NCI-H526 (cell line): ENCODE measurements at regions not wholly inside any gene's neighbourhood (a gene's known extent, or its start where the extent isn't known, plus 50 kb on each side); places are given as distances from the start of the nearest gene placed in this dataset.
"Not testable (repeated sequence)": the region's sequence is repeated elsewhere in the genome, so short reads cannot be mapped to it uniquely, and the experiment has no call there.

Experiments used
- DNase-seq, 2 experiments: peaks; one replicate each; lab custom pipeline; 2025; lab: John Stamatoyannopoulos, UW

GRCh38 chr17:20681746-20682722 lies 102.5 kb downstream of the CDRT15L2 start:
- DNase-seq: not testable (repeated sequence)

DNA sequence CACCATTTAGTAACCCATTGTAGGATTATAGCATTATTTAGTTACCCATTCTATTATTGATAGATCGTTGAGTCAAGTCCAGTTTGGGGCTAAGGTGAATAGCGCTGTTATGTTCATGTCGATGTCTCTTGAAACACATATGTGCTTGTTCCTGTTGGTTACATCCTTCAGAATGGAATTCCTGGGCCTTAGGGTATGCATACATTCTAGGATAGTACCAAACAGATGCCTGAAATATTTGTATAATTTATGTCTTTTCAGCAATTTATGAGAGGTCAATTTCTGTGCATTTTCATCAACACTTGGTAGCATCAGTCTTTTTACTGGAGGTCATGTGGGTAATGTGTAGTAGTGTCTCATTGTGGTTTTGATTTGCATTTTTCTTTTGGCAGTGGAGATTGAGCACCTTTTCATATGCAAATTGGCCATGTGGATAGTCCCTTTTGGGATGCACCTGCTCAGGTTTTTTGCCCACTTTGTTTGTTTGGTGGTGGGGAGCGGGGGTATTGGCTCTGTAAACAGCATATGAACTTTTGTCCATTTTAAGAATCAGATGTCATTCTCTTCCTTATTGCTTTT lies 104.2 kb downstream of the CDRT15L2 start:
- DNase-seq: not testable (repeated sequence)

DNA sequence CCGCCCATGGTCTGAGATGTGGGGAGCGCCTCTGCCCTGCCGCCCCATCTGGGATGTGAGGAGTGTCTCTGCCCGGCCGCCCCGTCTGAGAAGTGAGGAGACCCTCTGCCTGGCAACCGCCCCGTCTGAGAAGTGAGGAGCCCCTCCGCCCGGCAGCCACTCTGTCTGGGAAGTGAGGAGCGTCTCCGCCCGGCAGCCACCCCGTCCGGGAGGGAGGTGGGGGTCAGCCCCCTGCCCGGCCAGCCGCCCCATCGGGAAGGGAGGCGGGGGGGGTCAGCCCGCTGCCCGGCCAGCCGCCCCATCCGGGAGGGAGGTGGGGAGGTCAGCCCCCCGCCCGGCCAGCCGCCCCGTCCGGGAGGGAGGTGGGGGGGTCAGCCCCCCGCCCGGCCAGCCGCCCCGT lies 105.5 kb downstream of the CDRT15L2 start:
- DNase-seq: not testable (repeated sequence)

GRCh38 chr17:20687584-20687983 lies 108.1 kb downstream of the CDRT15L2 start:
- not testable (repeated sequence) for DNase-seq

GRCh38 chr17:20689170-20689749 lies 109.7 kb downstream of the CDRT15L2 start:
- DNase-seq: not testable (repeated sequence)

- DNase-seq: not testable (repeated sequence)
Measured at GRCh38 chr17:20692706-20693105, 113.2 kb downstream of the CDRT15L2 start.

DNA sequence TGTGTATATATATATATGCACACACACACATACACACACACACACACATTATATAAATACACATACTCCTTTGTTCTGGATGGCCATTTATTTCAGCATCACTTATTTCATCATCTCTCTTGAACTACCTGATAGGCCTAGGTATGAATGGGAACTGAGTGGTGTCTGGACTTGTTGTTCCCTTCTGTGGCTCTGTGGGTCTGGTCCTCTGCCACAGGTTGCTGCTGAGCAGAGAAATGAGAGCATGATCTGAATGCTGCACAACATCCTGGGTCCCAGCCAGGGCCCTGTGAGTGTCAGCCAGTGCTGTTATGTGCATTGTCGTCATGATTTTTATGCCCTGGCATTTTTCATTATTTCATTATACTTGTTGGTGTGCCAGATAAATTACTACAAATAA lies 116.3 kb downstream of the CDRT15L2 start:
- DNase-seq: not testable (repeated sequence)

DNA sequence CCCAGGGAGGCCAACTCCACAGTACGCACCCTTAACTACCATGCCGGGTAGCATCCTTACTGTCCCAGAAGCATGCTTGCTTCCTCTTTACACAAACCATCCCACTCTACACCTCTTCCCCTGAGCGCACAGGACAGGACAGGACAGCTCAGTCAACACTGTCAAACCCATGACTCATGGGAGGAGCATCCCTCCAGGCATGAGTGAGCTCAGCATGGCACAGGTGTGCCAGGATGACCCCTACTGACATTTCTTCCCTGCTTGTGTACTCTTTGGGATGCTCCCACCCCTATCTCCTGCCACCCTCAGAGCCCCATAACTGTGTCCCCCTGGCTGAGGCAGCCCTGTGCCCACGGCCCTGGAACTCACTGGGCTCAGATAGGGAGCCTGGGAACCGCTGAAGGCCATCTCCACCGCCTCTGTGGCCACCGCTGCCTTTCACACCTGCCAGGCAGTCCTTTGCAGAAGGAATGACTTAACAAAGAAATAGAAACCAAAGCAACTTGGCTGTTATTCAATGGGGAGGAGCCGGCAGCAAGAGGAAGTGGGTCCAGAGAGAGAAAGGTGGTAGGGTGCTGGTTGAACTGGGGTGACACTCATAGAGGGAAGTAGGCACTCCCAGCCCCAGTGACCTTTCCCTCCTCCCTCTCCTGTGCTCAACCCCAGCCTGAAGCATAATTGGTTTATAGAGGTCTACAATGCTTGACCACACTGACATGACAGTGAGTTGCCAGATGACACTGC lies 119.1 kb downstream of the CDRT15L2 start:
- DNase-seq: not testable (repeated sequence)

DNA sequence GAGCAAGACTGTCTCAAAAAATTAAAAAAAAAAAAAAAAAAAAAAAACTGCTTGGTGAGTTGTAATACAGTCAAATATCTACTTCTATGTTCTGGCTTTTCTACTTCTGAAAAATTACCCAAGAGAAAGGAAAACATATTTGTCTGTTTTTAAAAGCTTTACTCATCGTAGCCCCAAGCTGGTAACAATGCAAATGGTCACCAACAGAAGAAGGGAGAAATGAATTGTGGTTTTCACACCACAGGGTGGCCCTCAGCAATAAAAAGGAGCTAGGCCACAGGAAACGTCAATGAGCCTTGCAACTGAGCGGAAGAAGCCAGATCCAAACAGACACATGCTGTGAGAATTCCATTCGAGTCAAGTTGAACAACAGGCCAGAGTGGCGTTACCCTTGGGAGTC lies 121.0 kb downstream of the CDRT15L2 start:
- DNase-seq: not testable (repeated sequence)

DNA sequence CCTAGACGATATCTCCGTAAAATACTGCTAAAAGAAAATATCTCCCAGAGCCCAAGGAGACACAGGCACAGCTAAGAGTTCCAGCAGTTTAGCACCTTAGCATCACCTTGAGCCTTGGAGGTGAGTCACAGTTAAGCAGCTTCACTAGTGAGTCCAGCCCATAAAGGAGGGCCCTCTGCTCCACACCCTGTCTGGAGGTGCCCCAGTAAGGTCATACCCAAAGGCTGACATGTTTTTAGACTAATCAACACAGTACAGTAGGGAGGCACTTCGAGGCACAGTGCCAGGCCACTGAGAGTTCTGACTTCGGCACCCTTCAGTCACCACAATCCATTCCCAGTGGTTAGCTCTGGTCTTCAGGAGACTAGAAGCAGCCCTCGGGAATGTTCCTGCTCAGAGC lies 121.8 kb downstream of the CDRT15L2 start:
- not testable (repeated sequence) for DNase-seq

DNA sequence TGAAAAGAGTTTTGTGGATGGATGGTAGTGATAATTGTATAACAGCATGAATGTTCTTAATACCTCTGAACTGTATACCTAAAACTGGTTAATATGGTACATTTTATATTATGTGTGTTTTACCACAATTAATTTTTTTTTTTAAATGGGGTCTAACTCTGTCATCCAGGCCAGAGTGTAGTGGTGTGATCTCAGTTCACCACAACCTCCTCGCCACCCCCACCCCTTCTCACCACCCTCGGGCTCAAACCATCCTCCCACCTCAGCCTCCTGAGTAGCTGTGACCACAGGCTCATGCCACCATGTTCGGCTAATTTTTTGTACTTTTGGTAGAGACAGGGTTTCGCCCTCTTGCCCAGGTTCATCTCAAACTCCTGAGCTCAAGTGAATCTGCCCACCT lies 123.2 kb downstream of the CDRT15L2 start:
- no peak for DNase-seq

DNA sequence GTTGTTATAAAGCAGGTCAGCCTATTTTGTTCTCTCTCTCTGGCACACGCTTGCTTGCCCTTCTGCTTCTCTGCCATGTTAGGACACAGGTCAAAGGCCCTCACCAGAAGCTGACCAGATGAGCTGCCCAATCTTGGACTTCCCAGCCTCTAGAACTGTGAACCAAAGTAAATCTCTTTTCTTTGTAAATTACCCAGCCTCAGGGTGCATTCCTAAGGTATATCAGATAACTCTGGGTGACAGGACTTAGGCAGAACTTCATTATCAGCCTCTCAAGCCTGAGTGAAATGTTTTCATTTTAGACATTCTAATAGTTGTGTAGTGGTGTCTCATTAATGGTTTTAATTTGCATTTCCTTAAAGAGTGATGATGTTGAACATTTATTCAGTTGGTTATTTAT lies 124.3 kb downstream of the CDRT15L2 start:
- DNase-seq: no peak

DNA sequence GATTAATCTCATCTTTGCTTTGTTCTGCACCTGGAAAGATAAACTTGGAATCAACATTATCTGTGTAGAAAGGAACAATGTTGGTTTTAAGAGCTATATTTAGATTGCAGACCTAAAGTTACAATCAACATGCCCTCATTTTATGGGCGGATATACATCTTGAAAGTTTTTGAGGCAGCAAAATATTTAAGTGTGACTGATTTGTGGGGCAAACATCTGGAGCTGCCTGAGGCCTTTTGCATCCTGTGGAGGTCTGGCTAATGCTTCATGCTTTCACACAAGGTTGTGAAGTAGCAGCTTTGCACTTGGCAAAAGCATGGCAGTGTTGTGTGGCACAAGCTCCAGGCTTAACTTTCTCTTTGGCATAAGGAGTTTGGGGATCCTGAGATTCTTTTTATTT lies 125.7 kb downstream of the CDRT15L2 start:
- DNase-seq: not testable (repeated sequence)

- no peak for DNase-seq
Measured at GRCh38 chr17:20706751-20707373, 127.3 kb downstream of the CDRT15L2 start.

DNA sequence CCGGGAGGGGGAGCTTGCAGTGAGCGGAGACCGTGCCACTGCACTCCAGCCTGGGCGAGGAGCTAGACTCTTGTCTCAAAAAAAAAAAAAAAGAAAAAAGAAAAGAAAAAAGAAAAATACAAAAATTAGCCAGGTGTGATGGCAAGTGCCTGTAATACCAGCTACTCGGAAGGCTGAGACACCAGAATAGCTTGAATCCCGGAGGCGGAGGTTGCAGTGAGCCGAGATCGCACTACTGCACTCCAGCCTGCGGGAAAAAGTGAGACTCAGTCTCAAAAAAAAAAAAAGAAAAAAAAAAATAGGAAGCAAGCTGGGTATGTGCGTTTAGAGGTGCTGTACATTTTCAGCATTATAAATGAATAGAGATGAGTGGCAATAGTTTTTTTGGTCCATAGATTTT lies 129.3 kb downstream of the CDRT15L2 start:
- not testable (repeated sequence) for DNase-seq

GRCh38 chr17:20716481-20716880 lies 137.0 kb downstream of the CDRT15L2 start:
- not testable (repeated sequence) for DNase-seq

- no peak for DNase-seq
Measured at GRCh38 chr17:20721171-20721570, 141.6 kb downstream of the CDRT15L2 start.

DNA sequence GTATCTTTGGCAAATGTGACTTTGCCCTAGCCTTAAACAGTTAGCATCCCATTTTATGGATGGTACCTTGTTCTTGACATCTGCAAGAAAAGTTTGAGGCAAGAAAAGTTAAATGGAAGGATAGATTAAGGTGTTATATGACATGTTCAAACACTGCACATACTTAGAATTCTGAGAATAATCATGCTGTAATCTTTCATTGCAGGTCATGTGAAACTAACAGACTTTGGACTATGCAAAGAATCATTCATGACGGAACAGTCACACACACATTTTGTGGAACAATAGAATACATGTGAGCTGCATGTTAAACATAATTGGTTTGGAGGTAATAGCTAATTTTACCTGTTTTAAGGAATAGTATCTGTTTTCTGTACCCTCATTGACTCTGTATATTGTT lies 144.9 kb downstream of the CDRT15L2 start:
- DNase-seq: peak; percentile 29 to 30

DNA sequence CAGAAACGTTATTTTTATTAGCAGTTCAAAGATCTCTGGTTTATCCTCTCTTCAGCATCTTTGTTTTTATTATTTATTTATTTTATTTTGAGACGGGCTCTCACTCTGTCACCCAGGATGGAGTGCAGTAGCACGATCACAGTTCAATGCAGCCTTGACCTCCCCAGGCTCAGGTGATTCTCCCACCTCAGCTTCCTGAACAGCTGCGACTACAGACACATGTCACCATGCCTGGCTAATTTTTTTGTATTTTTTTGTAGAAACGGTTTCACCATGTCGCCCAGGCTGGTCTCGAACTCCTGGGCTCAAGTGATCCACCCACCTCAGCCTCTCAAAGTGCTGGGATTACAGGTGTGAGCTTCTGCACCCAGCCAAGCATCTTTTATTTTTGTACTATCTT lies 147.7 kb downstream of the CDRT15L2 start:
- not testable (repeated sequence) for DNase-seq

DNA sequence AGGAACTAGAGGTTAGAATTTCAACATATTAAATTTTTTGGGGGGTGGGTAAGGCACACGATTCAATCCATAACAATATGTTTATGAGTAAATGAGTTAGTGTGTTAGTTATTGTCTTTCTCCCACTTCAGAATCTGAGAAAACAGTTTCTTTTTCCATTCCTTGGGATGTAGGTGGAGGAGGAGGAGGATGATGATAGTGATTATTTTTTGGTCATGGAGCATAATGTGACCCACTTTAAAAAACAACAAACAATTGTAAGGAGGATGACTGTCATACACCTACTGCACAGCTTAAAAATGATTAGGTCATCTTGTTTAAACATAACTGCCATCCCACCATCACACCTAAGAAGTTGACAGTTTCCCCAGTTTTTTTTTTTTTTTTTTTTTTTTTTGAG lies 148.7 kb downstream of the CDRT15L2 start:
- DNase-seq: no peak

GRCh38 chr17:20731131-20731530 lies 151.6 kb downstream of the CDRT15L2 start:
- not testable (repeated sequence) for DNase-seq

GRCh38 chr17:20733923-20734322 lies 154.4 kb downstream of the CDRT15L2 start:
- no peak for DNase-seq
